ENCODE measurements at regions not wholly inside any gene's neighbourhood (a gene's known extent, or its start where the extent isn't known, plus 50 kb on each side); places are given as distances from the start of the nearest gene placed in this dataset.

GRCh38 chr2:122478771-122479170, 723.3 kb downstream of the TSN start:
- no peaks in the 10 kb centered on the region for H3K36me3 ChIP-seq (ENCODE audit: control insufficient read depth in 4 of 4, insufficient read depth in 4 of 4, low read length in 4 of 4)
- H3K9me3 ChIP-seq (ENCODE audit: control insufficient read depth in 4 of 4, insufficient read depth in 3 of 4, low read length in 3 of 4), result peaks cover 0 to 2% (median 0%) of the 10 kb centered on the region in 4 donors
- peaks cover 0 to 2% (median 0%) of the 10 kb centered on the region in 5 donors for H3K4me1 ChIP-seq (ENCODE audit: control insufficient read depth in 5 of 5, insufficient read depth in 5 of 5, low read length in 5 of 5)
- no peak overlapping the region for H3K4me3 ChIP-seq
- ATAC-seq (ENCODE audit: insufficient read depth, low FRiP score) (no peak), DNase-seq (no peak)
- no peak overlapping the region for H3K9ac ChIP-seq (ENCODE audit: insufficient read depth in 1 of 2, low read length in 2 of 2)
- H3K27ac ChIP-seq (ENCODE audit: low read depth in 1 of 2, low read length in 1 of 2), result no peak overlapping the region
- WGBS, 2 donors, result 50 to 70% methylated on average over 2 of the region's 2 CpGs
- no peak for TF ChIP-seq CTCF (IDR thresholded peaks at IDR 0.05; ENCODE audit: control extremely low read depth, extremely low read depth)
- no peaks in the 10 kb centered on the region for H3K27me3 ChIP-seq (ENCODE audit: control insufficient read depth in 3 of 3, insufficient read depth in 3 of 3, low read length in 2 of 3)

- Histone ChIP-seq H3K4me1 (ENCODE audit: control insufficient read depth in 5 of 5, insufficient read depth in 5 of 5, low read length in 5 of 5) (peaks cover 0 to 2% (median 0%) of the 10 kb centered on the region in 5 donors), H3K27ac (ENCODE audit: low read depth in 1 of 2, low read length in 1 of 2) (no peak overlapping the region), H3K4me3 (no peak overlapping the region), H3K9ac (ENCODE audit: insufficient read depth in 1 of 2, low read length in 2 of 2) (no peak overlapping the region), H3K9me3 (ENCODE audit: control insufficient read depth in 4 of 4, insufficient read depth in 3 of 4, low read length in 3 of 4) (peaks cover 0 to 2% (median 0%) of the 10 kb centered on the region in 4 donors), H3K27me3 (ENCODE audit: control insufficient read depth in 3 of 3, insufficient read depth in 3 of 3, low read length in 2 of 3) (no peaks in the 10 kb centered on the region), H3K36me3 (ENCODE audit: control insufficient read depth in 4 of 4, insufficient read depth in 4 of 4, low read length in 4 of 4) (no peaks in the 10 kb centered on the region)
- DNase-seq, result no peak
- ATAC-seq (ENCODE audit: insufficient read depth, low FRiP score), result no peak
- 87 to 91% methylated on average over 6 of the region's 6 CpGs for WGBS, 2 donors
- TF ChIP-seq CTCF (IDR thresholded peaks at IDR 0.05; ENCODE audit: control extremely low read depth, extremely low read depth), result no peak
These were observed 725.2 kb downstream of the TSN start for GRCh38 chr2:122480501-122481243.

- H3K9me3 ChIP-seq (ENCODE audit: control insufficient read depth in 4 of 4, insufficient read depth in 3 of 4, low read length in 3 of 4), result peaks cover 0 to 2% (median 0%) of the 10 kb centered on the region in 4 donors
- no peak overlapping the region for H3K27ac ChIP-seq (ENCODE audit: low read depth in 1 of 2, low read length in 1 of 2)
- DNase-seq (no peak), ATAC-seq (ENCODE audit: insufficient read depth, low FRiP score) (no peak)
- no peaks in the 10 kb centered on the region for H3K27me3 ChIP-seq (ENCODE audit: control insufficient read depth in 3 of 3, insufficient read depth in 3 of 3, low read length in 2 of 3)
- no peak overlapping the region for H3K9ac ChIP-seq (ENCODE audit: insufficient read depth in 1 of 2, low read length in 2 of 2)
- H3K36me3 ChIP-seq (ENCODE audit: control insufficient read depth in 4 of 4, insufficient read depth in 4 of 4, low read length in 4 of 4), result no peaks in the 10 kb centered on the region
- WGBS, 2 donors, result 84 to 92% methylated on average over 2 of the region's 2 CpGs
- no peak overlapping the region for H3K4me3 ChIP-seq
- peaks cover 0 to 2% (median 0%) of the 10 kb centered on the region in 5 donors for H3K4me1 ChIP-seq (ENCODE audit: control insufficient read depth in 5 of 5, insufficient read depth in 5 of 5, low read length in 5 of 5)
- no peak for TF ChIP-seq CTCF (IDR thresholded peaks at IDR 0.05; ENCODE audit: control extremely low read depth, extremely low read depth)
These were observed 725.8 kb downstream of the TSN start for GRCh38 chr2:122481244-122481622.
